ENCODE measurements at regions not wholly inside any gene's neighbourhood (a gene's known extent, or its start where the extent isn't known, plus 50 kb on each side); places are given as distances from the start of the nearest gene placed in this dataset.

DNA sequence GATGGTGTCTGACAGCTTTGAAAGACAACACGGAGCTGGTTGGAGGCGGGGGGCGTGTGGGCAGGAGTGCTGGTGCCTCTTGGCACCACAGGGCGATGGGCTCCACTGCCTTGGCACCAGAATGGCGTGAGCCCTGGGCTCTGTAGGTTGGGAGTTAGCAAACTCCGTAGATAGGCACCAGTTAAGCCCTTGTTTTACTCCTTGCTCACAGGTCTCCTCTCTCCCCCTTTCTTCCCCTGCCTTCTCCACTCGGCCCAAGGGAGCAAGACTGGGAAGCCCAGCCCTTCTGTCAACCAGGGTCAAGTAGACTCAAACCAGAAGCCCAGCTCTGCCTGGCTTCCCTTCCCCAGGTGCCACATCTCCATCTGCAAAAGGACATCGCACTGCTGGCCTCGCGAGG, 281.7 kb upstream of the ID2 start:
- Histone ChIP-seq H3K36me3 (no peaks in the 10 kb centered on the region), H3K27me3 (no peaks in the 10 kb centered on the region), H3K27ac (no peak overlapping the region), H3K9me3 (no peaks in the 10 kb centered on the region), H3K4me3 (no peak overlapping the region), H3K4me1 (no peaks in the 10 kb centered on the region)
- DNase-seq, result no peak
- intact Hi-C loops (cut with DNase I; ENCODE audit: low total_unique reads), result no loop called here
- no peak for TF ChIP-seq POLR2AphosphoS5 (IDR thresholded peaks at IDR 0.05)
- TF ChIP-seq POLR2A (IDR thresholded peaks at IDR 0.05), result no peak
- TF ChIP-seq EP300 (IDR thresholded peaks at IDR 0.05), result no peak
- TF ChIP-seq, protein P1, sequence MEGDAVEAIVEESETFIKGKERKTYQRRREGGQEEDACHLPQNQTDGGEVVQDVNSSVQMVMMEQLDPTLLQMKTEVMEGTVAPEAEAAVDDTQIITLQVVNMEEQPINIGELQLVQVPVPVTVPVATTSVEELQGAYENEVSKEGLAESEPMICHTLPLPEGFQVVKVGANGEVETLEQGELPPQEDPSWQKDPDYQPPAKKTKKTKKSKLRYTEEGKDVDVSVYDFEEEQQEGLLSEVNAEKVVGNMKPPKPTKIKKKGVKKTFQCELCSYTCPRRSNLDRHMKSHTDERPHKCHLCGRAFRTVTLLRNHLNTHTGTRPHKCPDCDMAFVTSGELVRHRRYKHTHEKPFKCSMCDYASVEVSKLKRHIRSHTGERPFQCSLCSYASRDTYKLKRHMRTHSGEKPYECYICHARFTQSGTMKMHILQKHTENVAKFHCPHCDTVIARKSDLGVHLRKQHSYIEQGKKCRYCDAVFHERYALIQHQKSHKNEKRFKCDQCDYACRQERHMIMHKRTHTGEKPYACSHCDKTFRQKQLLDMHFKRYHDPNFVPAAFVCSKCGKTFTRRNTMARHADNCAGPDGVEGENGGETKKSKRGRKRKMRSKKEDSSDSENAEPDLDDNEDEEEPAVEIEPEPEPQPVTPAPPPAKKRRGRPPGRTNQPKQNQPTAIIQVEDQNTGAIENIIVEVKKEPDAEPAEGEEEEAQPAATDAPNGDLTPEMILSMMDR (IDR thresholded peaks at IDR 0.05), result no peak
- WGBS, 5 donors, result 79 to 91% (median 85%) methylated on average over 10 of the region's 10 CpGs

DNA sequence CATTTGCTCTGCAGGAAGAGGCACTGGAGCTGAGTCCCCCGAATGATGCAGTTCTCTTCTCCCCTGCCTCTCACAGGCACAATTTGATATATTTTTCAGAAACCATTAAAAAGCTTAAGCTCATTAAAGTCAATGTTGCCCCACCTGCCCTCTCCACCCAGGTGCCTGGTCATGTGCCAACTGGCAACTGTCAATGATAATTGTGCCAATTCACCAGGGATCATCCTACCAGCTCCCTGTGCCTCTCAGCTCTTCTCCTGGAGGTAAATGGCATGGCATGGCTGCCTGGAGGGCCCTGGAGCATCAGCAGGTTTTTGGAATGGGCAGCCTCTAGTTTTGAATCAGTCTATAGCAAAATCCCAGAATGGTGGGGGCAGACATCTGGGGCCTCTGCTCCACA, 279.6 kb upstream of the ID2 start:
- no peak for DNase-seq
- Histone ChIP-seq H3K4me3 (no peak overlapping the region), H3K4me1 (no peaks in the 10 kb centered on the region), H3K27me3 (no peaks in the 10 kb centered on the region), H3K27ac (no peak overlapping the region), H3K36me3 (no peaks in the 10 kb centered on the region), H3K9me3 (no peaks in the 10 kb centered on the region)
- intact Hi-C loops (cut with DNase I; ENCODE audit: low total_unique reads), result no loop called here
- TF ChIP-seq POLR2A (IDR thresholded peaks at IDR 0.05) (no peak), EP300 (IDR thresholded peaks at IDR 0.05) (no peak), POLR2AphosphoS5 (IDR thresholded peaks at IDR 0.05) (no peak)
- TF ChIP-seq, protein P1 (IDR thresholded peaks at IDR 0.05), result no peak
- WGBS, 5 donors, result 80 to 100% (median 90%) methylated on average over 1 of the region's 1 CpG

DNA sequence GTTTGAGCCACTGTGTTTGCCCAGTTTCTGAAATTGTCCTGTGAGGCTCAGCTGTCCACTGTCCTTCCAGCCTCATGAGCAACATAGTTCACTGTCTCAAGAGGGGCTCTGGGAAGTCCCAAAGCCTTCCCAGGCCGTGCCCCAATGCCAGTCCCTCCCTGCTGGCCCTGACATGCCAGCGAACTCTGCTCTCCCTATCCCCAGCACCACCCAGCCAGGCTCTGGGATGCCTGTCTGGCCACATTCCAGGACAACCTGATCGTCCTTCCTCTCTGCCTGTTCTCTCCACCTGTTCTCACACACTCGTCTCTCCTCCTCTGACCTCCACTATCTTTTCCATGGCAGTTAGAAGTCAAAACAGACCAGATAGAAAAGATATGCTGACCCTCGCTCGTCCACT, 278.0 kb upstream of the ID2 start:
- Histone ChIP-seq H3K36me3 (no peaks in the 10 kb centered on the region), H3K9me3 (no peaks in the 10 kb centered on the region), H3K27me3 (no peaks in the 10 kb centered on the region), H3K4me1 (no peaks in the 10 kb centered on the region), H3K27ac (no peak overlapping the region), H3K4me3 (no peak overlapping the region)
- intact Hi-C loops (cut with DNase I; ENCODE audit: low total_unique reads), result no loop called here
- TF ChIP-seq EP300 (IDR thresholded peaks at IDR 0.05), result no peak
- TF ChIP-seq, protein P1 (IDR thresholded peaks at IDR 0.05), result no peak
- no peak for TF ChIP-seq POLR2AphosphoS5 (IDR thresholded peaks at IDR 0.05)
- no peak for TF ChIP-seq POLR2A (IDR thresholded peaks at IDR 0.05)
- 64 to 67% (median 65%) methylated on average over 6 of the region's 6 CpGs for WGBS, 5 donors
- DNase-seq, result no peak

DNA sequence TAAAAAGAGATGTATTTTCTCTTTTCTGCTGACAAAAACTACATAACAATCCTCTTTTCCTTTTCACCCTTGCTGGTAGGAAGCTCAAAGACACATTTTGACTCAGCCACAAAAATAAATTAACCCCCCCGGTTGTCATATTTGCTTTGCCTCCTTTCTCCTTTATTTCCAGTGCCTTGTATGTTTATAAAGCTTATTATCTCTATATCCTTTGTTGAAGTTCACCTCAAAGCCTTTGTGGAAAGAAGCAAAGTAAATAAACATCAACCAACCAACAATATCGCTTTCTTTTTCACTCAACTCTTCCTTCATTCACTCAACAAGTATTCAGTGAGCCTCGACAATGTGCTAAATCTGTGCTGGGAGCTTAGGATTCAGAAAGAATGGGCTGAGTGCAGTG, 276.5 kb upstream of the ID2 start:
- Histone ChIP-seq H3K9me3 (no peaks in the 10 kb centered on the region), H3K4me1 (peaks cover 0 to 8% (median 4%) of the 10 kb centered on the region in 4 donors), H3K27ac (no peak overlapping the region), H3K4me3 (no peak overlapping the region), H3K27me3 (no peaks in the 10 kb centered on the region), H3K36me3 (no peaks in the 10 kb centered on the region)
- intact Hi-C loops (cut with DNase I; ENCODE audit: low total_unique reads), result no loop called here
- DNase-seq, result no peak
- TF ChIP-seq, protein P1 (IDR thresholded peaks at IDR 0.05), result no peak
- TF ChIP-seq POLR2A (IDR thresholded peaks at IDR 0.05), result no peak
- TF ChIP-seq POLR2AphosphoS5 (IDR thresholded peaks at IDR 0.05), result no peak
- no peak for TF ChIP-seq EP300 (IDR thresholded peaks at IDR 0.05)
- WGBS, 5 donors, result 73 to 85% (median 76%) methylated on average over 3 of the region's 3 CpGs
